DND-41 (cell line): ENCODE measurements at regions not wholly inside any gene's neighbourhood (a gene's known extent, or its start where the extent isn't known, plus 50 kb on each side); places are given as distances from the start of the nearest gene placed in this dataset.

Experiments
- ATAC-seq: fragments of 200-7000 bp; cut with Tn5 transposase; 3 replicates; pipeline ENCODE4 v1.9.1; 2021; ENCODE audit warnings: low read depth; ENCODE audit not compliant: insufficient read depth
- DNase-seq: peaks from one replicate; pipeline ENCODE4 v3.0.0-alpha.2; 2020
- H2AFZ ChIP-seq: 2 replicates; pipeline ENCODE4 v1.6.0; 2012; ENCODE audit warnings: low read depth, low read length
- H3K27ac ChIP-seq: 2 replicates; pipeline ENCODE4 v1.5.1; 2012; ENCODE audit warnings: low read length, inconsistent platforms
- H3K27me3 ChIP-seq: fragments of 200-600 bp; sonication (generic); 2 replicates; pipeline ENCODE4 v1.6.0; 2012; ENCODE audit warnings: low read length, mild to moderate bottlenecking, inconsistent platforms; ENCODE audit not compliant: insufficient read depth, poor library complexity
- H3K36me3 ChIP-seq: 2 replicates; pipeline ENCODE4 v1.5.1; 2012; ENCODE audit warnings: low read length, inconsistent platforms; ENCODE audit not compliant: insufficient read depth
- H3K4me1 ChIP-seq: 2 replicates; pipeline ENCODE4 v1.5.1; 2012; ENCODE audit warnings: mild to moderate bottlenecking, low read length; ENCODE audit not compliant: insufficient read depth
- H3K4me2 ChIP-seq: 2 replicates; pipeline ENCODE4 v1.6.0; 2012; ENCODE audit warnings: mild to moderate bottlenecking, moderate library complexity, low read length, inconsistent platforms; ENCODE audit not compliant: insufficient read depth
- H3K4me3 ChIP-seq, 2 experiments: fragments of 200-600 bp in 1 of 2; shearing (Covaris generic) in 1 of 2; 2 replicates each; pipeline ENCODE4 v1.5.1; 2012 to 2016; ENCODE audit warnings: inconsistent platforms in 2 of 2, low read length in 2 of 2, mild to moderate bottlenecking in 2 of 2, low read depth in 1 of 2, moderate library complexity in 1 of 2
- H3K79me2 ChIP-seq: 2 replicates; pipeline ENCODE4 v1.6.0; 2012; ENCODE audit warnings: low read length, inconsistent platforms; ENCODE audit not compliant: insufficient read depth
- H3K9ac ChIP-seq: 2 replicates; pipeline ENCODE4 v1.6.0; 2012; ENCODE audit warnings: low read depth, mild to moderate bottlenecking, inconsistent platforms, low read length, moderate library complexity
- H3K9me3 ChIP-seq: 2 replicates; pipeline ENCODE4 v1.5.1; 2012; ENCODE audit warnings: low read length, moderate library complexity, mild to moderate bottlenecking, inconsistent platforms; ENCODE audit not compliant: insufficient read depth, severe bottlenecking
- H4K20me1 ChIP-seq: 2 replicates; pipeline ENCODE4 v1.6.0; 2012; ENCODE audit warnings: low read length; ENCODE audit not compliant: insufficient read depth
- EZH2 ChIP-seq: IDR thresholded peaks from 3 replicates; pipeline ENCODE4 v1.6.1; 2012; ENCODE audit warnings: borderline replicate concordance, low read depth, mild to moderate bottlenecking, moderate library complexity, low read length, inconsistent platforms; ENCODE audit not compliant: severe bottlenecking
- TF ChIP-seq, protein P1 (sequence below): IDR thresholded peaks from 2 replicates; pipeline ENCODE4 v1.5.1; 2012; ENCODE audit warnings: borderline replicate concordance, low read length, moderate library complexity, mild to moderate bottlenecking; ENCODE audit not compliant: poor library complexity, severe bottlenecking; ENCODE audit errors: extremely low read depth

DNA sequence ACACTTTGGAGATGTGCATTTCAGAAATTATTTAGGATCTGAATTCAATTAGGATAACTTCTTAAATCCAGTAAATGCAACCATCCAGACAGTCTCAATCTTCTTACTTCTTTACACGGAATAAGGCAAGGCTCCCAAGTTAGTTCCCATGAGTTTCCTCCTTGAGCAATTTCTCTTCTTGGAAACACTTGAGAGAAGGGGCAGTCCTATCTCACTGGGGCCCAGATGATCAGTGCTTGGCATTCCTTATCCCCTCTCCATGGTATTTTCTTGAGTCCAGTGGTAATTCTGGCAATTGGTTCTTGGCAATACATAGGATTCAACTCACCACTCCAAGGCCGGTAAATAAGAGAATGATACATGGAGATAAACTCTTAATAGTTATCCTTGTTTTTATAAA lies 87.1 kb upstream of the PTHLH start:
- no peaks in the 10 kb centered on the region for H3K27me3 ChIP-seq
- H2AFZ ChIP-seq: no peak overlapping the region
- H3K9ac ChIP-seq: no peak overlapping the region
- H3K4me3 ChIP-seq: no peak overlapping the region
- H3K27ac ChIP-seq: no peak overlapping the region
- DNase-seq: no peak
- TF ChIP-seq, protein P1, sequence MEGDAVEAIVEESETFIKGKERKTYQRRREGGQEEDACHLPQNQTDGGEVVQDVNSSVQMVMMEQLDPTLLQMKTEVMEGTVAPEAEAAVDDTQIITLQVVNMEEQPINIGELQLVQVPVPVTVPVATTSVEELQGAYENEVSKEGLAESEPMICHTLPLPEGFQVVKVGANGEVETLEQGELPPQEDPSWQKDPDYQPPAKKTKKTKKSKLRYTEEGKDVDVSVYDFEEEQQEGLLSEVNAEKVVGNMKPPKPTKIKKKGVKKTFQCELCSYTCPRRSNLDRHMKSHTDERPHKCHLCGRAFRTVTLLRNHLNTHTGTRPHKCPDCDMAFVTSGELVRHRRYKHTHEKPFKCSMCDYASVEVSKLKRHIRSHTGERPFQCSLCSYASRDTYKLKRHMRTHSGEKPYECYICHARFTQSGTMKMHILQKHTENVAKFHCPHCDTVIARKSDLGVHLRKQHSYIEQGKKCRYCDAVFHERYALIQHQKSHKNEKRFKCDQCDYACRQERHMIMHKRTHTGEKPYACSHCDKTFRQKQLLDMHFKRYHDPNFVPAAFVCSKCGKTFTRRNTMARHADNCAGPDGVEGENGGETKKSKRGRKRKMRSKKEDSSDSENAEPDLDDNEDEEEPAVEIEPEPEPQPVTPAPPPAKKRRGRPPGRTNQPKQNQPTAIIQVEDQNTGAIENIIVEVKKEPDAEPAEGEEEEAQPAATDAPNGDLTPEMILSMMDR: no peak
- TF ChIP-seq EZH2: no peak
- H3K9me3 ChIP-seq: no peaks in the 10 kb centered on the region
- no peaks in the 10 kb centered on the region for H4K20me1 ChIP-seq
- no peaks in the 10 kb centered on the region for H3K36me3 ChIP-seq
- peaks cover 13% of the 10 kb centered on the region; the same call in 1 of the 2 replicates for H3K4me1 ChIP-seq
- ATAC-seq: no peak
- H3K79me2 ChIP-seq: no peaks in the 10 kb centered on the region
- H3K4me2 ChIP-seq: no peak overlapping the region

- Histone ChIP-seq H4K20me1 (no peaks in the 10 kb centered on the region), H3K4me2 (no peak overlapping the region)
- no peak for ATAC-seq
These were observed 88.3 kb upstream of the PTHLH start for GRCh38 chr12:28060871-28061270.

DNA sequence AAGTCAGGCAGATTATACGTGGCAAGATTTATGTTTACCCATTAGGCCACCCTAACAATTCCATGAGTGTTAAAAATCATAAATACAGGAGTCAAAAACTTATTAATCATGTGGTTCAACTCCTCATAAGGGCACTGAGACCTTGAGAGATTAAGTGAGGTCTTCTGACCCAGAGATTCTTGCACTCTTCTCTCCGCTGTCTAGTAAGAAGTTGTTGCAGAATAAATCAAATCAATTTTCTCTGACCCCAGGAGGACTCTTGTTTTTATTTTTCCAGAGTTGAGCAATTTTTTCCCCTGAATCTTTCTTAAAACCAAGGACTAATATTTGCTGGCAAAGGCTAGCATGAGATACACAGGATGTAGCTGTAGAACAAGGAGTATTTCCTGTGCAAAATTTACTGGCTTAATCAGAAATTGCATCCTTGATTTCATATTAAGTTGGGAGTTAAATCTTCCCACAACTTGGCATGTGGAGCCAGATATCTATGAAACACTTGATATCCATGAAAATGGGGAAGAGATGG lies 90.9 kb upstream of the PTHLH start:
- Histone ChIP-seq H3K36me3 (no peaks in the 10 kb centered on the region), H3K4me3 (no peak overlapping the region), H3K4me2 (no peak overlapping the region), H3K4me1 (peaks cover 18% of the 10 kb centered on the region), H3K79me2 (no peaks in the 10 kb centered on the region), H2AFZ (no peak overlapping the region), H3K9ac (no peak overlapping the region), H4K20me1 (no peaks in the 10 kb centered on the region), H3K27ac (no peak overlapping the region), H3K9me3 (no peaks in the 10 kb centered on the region), H3K27me3 (no peaks in the 10 kb centered on the region)
- ATAC-seq (no peak), DNase-seq (no peak)
- TF ChIP-seq EZH2: no peak
- TF ChIP-seq, protein P1: no peak

More at GRCh38 chr12:28060871-28061270, 88.3 kb upstream of the PTHLH start:
- Histone ChIP-seq H3K36me3 (no peaks in the 10 kb centered on the region), H3K4me3 (no peak overlapping the region), H3K27me3 (no peaks in the 10 kb centered on the region), H2AFZ (0 out of 2 replicates have a peak overlapping the region, but pooled peaks have one; percentile 42), H3K9ac (no peak overlapping the region), H3K79me2 (no peaks in the 10 kb centered on the region), H3K27ac (no peak overlapping the region), H3K4me1 (peaks cover 13% of the 10 kb centered on the region; the same call in 1 of the 2 replicates), H3K9me3 (no peaks in the 10 kb centered on the region)
- DNase-seq: no peak
- TF ChIP-seq EZH2: no peak
- TF ChIP-seq, protein P1: no peak

DNA sequence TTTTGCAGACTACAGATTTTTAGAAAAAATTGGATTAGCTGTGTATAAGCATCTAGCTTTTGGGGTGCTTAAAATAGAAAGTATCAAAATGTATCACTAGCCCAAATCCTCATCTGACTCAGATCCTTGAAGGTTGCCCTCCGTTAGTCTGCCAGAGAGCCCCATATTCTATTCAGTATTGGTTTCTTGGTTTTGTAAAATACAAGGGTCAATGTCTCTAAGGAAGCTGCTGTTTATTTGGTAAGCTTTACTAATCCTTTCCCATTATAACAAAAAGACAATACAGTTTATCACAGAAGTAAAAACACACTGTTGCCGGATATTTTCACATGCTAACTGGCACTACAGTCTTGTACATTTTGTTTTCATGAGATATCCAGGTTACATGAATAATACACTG lies 92.8 kb upstream of the PTHLH start:
- H3K4me1 ChIP-seq: peaks cover 21% of the 10 kb centered on the region
- H3K36me3 ChIP-seq: no peaks in the 10 kb centered on the region
- no peak overlapping the region for H3K4me3 ChIP-seq
- no peaks in the 10 kb centered on the region for H3K9me3 ChIP-seq
- ATAC-seq (no peak), DNase-seq (no peak)
- no peak overlapping the region for H3K4me2 ChIP-seq
- no peaks in the 10 kb centered on the region for H3K79me2 ChIP-seq
- no peak overlapping the region for H3K9ac ChIP-seq
- H3K27ac ChIP-seq: no peak overlapping the region
- H4K20me1 ChIP-seq: no peaks in the 10 kb centered on the region
- TF ChIP-seq, protein P1: no peak
- TF ChIP-seq EZH2: no peak
- no peak overlapping the region for H2AFZ ChIP-seq
- no peaks in the 10 kb centered on the region for H3K27me3 ChIP-seq
